DND-41 (cell line): ENCODE measurements at regions not wholly inside any gene's neighbourhood (a gene's known extent, or its start where the extent isn't known, plus 50 kb on each side); places are given as distances from the start of the nearest gene placed in this dataset.

Experiments used
- ATAC-seq: fragments of 200-7000 bp; cut with Tn5 transposase; 3 replicates; pipeline ENCODE4 v1.9.1; 2021; ENCODE audit warnings: low read depth; ENCODE audit not compliant: insufficient read depth
- DNase-seq: peaks from one replicate; pipeline ENCODE4 v3.0.0-alpha.2; 2020
- H2AFZ ChIP-seq: 2 replicates; pipeline ENCODE4 v1.6.0; 2012; ENCODE audit warnings: low read depth, low read length
- H3K27ac ChIP-seq: 2 replicates; pipeline ENCODE4 v1.5.1; 2012; ENCODE audit warnings: low read length, inconsistent platforms
- H3K27me3 ChIP-seq: fragments of 200-600 bp; sonication (generic); 2 replicates; pipeline ENCODE4 v1.6.0; 2012; ENCODE audit warnings: low read length, mild to moderate bottlenecking, inconsistent platforms; ENCODE audit not compliant: insufficient read depth, poor library complexity
- H3K36me3 ChIP-seq: 2 replicates; pipeline ENCODE4 v1.5.1; 2012; ENCODE audit warnings: low read length, inconsistent platforms; ENCODE audit not compliant: insufficient read depth
- H3K4me1 ChIP-seq: 2 replicates; pipeline ENCODE4 v1.5.1; 2012; ENCODE audit warnings: mild to moderate bottlenecking, low read length; ENCODE audit not compliant: insufficient read depth
- H3K4me2 ChIP-seq: 2 replicates; pipeline ENCODE4 v1.6.0; 2012; ENCODE audit warnings: mild to moderate bottlenecking, moderate library complexity, low read length, inconsistent platforms; ENCODE audit not compliant: insufficient read depth
- H3K4me3 ChIP-seq, 2 experiments: fragments of 200-600 bp in 1 of 2; shearing (Covaris generic) in 1 of 2; 2 replicates each; pipeline ENCODE4 v1.5.1; 2012 to 2016; ENCODE audit warnings: inconsistent platforms in 2 of 2, low read length in 2 of 2, mild to moderate bottlenecking in 2 of 2, low read depth in 1 of 2, moderate library complexity in 1 of 2
- H3K79me2 ChIP-seq: 2 replicates; pipeline ENCODE4 v1.6.0; 2012; ENCODE audit warnings: low read length, inconsistent platforms; ENCODE audit not compliant: insufficient read depth
- H3K9ac ChIP-seq: 2 replicates; pipeline ENCODE4 v1.6.0; 2012; ENCODE audit warnings: low read depth, mild to moderate bottlenecking, inconsistent platforms, low read length, moderate library complexity
- H3K9me3 ChIP-seq: 2 replicates; pipeline ENCODE4 v1.5.1; 2012; ENCODE audit warnings: low read length, moderate library complexity, mild to moderate bottlenecking, inconsistent platforms; ENCODE audit not compliant: insufficient read depth, severe bottlenecking
- H4K20me1 ChIP-seq: 2 replicates; pipeline ENCODE4 v1.6.0; 2012; ENCODE audit warnings: low read length; ENCODE audit not compliant: insufficient read depth
- EZH2 ChIP-seq: IDR thresholded peaks from 3 replicates; pipeline ENCODE4 v1.6.1; 2012; ENCODE audit warnings: borderline replicate concordance, low read depth, mild to moderate bottlenecking, moderate library complexity, low read length, inconsistent platforms; ENCODE audit not compliant: severe bottlenecking
- TF ChIP-seq, protein P1 (sequence below): IDR thresholded peaks from 2 replicates; pipeline ENCODE4 v1.5.1; 2012; ENCODE audit warnings: borderline replicate concordance, low read length, moderate library complexity, mild to moderate bottlenecking; ENCODE audit not compliant: poor library complexity, severe bottlenecking; ENCODE audit errors: extremely low read depth

DNA sequence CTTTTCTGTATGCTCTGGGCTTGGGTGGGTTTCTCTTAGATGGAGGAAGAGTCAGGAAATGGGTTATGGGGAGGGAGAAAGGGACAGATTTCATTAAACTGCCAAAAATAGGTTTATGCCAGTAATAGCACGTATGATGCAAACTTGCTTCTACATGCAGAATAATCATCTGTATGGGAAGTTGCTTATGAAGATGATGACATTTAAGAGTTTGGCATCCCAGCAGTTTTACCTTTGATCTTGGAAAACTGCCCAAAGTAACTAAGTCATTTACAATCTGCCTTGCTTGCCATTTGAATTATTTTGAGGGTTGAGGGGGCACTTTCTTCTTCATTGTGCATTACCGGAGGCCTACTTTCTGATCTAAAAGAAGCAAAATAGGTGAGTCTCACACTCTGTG, 282.9 kb upstream of the ANKRD55 start:
- TF ChIP-seq, protein P1, sequence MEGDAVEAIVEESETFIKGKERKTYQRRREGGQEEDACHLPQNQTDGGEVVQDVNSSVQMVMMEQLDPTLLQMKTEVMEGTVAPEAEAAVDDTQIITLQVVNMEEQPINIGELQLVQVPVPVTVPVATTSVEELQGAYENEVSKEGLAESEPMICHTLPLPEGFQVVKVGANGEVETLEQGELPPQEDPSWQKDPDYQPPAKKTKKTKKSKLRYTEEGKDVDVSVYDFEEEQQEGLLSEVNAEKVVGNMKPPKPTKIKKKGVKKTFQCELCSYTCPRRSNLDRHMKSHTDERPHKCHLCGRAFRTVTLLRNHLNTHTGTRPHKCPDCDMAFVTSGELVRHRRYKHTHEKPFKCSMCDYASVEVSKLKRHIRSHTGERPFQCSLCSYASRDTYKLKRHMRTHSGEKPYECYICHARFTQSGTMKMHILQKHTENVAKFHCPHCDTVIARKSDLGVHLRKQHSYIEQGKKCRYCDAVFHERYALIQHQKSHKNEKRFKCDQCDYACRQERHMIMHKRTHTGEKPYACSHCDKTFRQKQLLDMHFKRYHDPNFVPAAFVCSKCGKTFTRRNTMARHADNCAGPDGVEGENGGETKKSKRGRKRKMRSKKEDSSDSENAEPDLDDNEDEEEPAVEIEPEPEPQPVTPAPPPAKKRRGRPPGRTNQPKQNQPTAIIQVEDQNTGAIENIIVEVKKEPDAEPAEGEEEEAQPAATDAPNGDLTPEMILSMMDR = no peak
- no peak for TF ChIP-seq EZH2
- Histone ChIP-seq H3K36me3 (no peaks in the 10 kb centered on the region), H3K4me3 (no peak overlapping the region), H3K4me2 (no peak overlapping the region), H4K20me1 (no peaks in the 10 kb centered on the region), H2AFZ (no peak overlapping the region), H3K27ac (no peak overlapping the region), H3K9me3 (no peaks in the 10 kb centered on the region), H3K27me3 (peaks cover 4% of the 10 kb centered on the region), H3K79me2 (no peaks in the 10 kb centered on the region), H3K9ac (no peak overlapping the region), H3K4me1 (no peaks in the 10 kb centered on the region)
- no peak for DNase-seq
- no peak for ATAC-seq

- Histone ChIP-seq H3K36me3 (no peaks in the 10 kb centered on the region), H3K79me2 (no peaks in the 10 kb centered on the region), H2AFZ (no peak overlapping the region), H3K9ac (no peak overlapping the region), H4K20me1 (no peaks in the 10 kb centered on the region), H3K9me3 (no peaks in the 10 kb centered on the region), H3K4me1 (no peaks in the 10 kb centered on the region), H3K27ac (no peak overlapping the region), H3K4me3 (no peak overlapping the region), H3K4me2 (no peak overlapping the region), H3K27me3 (peaks cover 4% of the 10 kb centered on the region)
- TF ChIP-seq, protein P1 = no peak
- TF ChIP-seq EZH2 = no peak
- no peak for ATAC-seq
- no peak for DNase-seq
These were observed 281.9 kb upstream of the ANKRD55 start for GRCh38 chr5:56515011-56515410.

- ATAC-seq = no peak
- no peak for DNase-seq
- H3K9me3 ChIP-seq = no peaks in the 10 kb centered on the region
- TF ChIP-seq EZH2 = no peak
- TF ChIP-seq, protein P1 = no peak
- H4K20me1 ChIP-seq = no peaks in the 10 kb centered on the region
- no peaks in the 10 kb centered on the region for H3K36me3 ChIP-seq
- H3K4me2 ChIP-seq = no peak overlapping the region
- H2AFZ ChIP-seq = no peak overlapping the region
- H3K79me2 ChIP-seq = no peaks in the 10 kb centered on the region
- H3K4me3 ChIP-seq = no peak overlapping the region
- H3K27ac ChIP-seq = no peak overlapping the region
- no peak overlapping the region for H3K9ac ChIP-seq
- H3K27me3 ChIP-seq = peaks cover 4% of the 10 kb centered on the region
- H3K4me1 ChIP-seq = no peaks in the 10 kb centered on the region
These were observed 281.1 kb upstream of the ANKRD55 start for GRCh38 chr5:56514245-56514644.

DNA sequence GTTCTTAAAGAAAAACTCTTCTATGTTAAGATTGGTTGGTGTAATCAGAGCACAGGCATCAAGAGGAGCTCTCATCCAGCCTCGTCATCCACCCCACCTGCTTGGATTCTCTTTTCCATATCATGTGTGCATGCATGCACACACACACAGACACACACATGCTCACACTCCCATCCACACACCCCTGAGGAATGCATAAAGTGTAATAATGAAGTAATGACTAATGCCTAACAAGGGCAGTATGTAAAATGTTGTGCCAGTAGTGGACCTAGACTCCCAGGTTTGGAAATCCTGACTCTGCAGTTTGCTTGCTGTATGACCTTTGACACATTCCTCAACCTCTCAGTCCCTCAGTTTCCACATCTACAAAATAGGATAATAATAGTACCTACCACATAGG, 280.0 kb upstream of the ANKRD55 start:
- Histone ChIP-seq H3K27me3 (peaks cover 4% of the 10 kb centered on the region), H3K4me3 (no peak overlapping the region), H3K4me2 (no peak overlapping the region), H3K9ac (no peak overlapping the region), H3K9me3 (no peaks in the 10 kb centered on the region), H3K79me2 (no peaks in the 10 kb centered on the region), H4K20me1 (no peaks in the 10 kb centered on the region), H3K4me1 (no peaks in the 10 kb centered on the region), H2AFZ (no peak overlapping the region), H3K36me3 (no peaks in the 10 kb centered on the region), H3K27ac (no peak overlapping the region)
- DNase-seq (no peak), ATAC-seq (no peak)
- TF ChIP-seq, protein P1 = no peak
- no peak for TF ChIP-seq EZH2
